Activated effector memory CD4-positive, alpha-beta T cell treated with anti-CD3 and anti-CD28 coated beads, Interleukin-2, amount 50 U/mL, for 16 hours (primary cell): ENCODE measurements at regions not wholly inside any gene's neighbourhood (a gene's known extent, or its start where the extent isn't known, plus 50 kb on each side); places are given as distances from the start of the nearest gene placed in this dataset.

Experiments
- DNase-seq: peaks from one replicate; pipeline ENCODE4 v3.0.0-alpha.2; 2020

DNA sequence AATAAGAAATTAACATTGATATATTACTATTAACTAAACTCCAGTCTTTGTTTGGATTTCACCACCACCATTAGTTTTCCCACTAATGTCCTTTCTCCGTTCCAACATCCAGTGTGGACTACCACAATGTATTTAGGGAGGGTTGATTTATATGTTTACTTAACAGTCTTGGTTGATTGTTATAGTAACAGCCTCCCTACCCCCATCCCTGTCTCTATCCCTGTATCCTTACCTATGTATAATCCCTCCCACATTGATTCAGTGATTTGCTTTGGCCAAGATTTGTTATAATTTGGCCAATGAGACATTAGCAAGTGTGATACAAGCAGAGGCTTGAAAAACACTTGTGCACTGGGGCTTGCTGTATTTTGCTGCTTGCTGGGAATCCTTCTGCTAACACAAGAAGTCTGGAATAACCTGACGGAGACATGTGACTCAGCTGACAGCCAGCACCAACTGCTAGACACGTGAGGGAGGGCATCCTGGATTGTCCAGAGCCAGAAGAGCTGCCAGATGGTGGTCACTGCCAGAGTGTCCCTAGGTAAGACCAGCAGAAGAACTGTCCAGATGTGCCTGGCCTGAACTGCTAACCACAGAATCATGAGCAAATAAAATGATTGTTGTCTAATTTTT is 51.2 kb upstream of the TCF7 start:
- peak; percentile 41 for DNase-seq

DNA sequence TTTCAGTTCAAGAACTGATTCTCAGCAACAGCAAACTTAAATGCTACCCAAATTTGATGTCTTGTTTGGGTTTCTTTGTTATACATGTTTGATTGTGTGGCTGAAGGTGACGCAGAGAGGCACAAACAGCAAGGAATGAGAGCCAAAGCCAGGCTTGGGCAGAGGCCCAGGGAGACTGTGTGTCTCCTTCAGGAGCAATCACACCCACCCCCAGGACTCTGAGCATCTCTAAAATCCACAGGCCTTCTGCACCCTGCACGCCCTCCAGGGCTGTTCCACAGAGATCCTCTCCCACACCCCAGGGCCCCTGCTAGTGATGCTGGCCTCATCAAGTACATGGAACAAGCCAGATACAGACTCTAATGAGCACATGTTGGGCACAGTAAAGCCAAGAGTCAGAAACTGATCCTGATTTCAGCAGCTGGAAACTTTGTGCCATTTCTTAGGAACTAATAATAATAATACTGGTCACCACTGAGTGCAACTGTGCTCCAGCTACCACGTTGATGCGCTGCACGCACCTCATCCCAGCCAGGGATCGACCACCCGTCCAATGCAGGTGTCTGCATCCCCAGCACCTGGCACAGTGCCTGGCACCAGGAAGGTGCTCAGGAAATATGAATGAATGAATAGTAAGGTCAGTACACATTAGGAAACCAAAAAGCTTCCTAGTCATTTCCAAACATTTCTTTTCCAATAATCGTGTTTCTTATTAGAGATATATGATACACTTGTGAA is 54.6 kb upstream of the TCF7 start:
- peak; percentile 55 for DNase-seq

DNA sequence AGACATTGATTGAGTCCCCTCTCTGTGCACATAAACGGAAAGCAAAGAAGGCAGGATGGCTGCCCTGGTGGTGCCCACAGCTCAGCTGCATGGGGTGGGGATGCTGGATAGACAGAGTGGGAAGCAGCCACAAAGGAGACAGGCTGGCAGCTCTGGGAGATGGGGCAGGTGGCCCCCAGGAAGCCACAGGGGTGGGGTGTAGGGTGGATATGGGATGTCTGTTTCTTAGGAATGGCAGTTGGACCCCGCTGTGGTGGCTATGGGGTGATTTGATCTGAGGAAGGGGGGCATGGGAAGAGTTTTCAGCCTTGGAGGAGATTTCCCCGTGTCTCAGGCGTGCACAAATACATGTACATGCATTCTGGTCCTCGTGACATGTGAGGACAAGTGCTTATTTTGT is 50.2 kb upstream of the VDAC1 start:
- DNase-seq: no peak
